ENCODE measurements at regions not wholly inside any gene's neighbourhood (a gene's known extent, or its start where the extent isn't known, plus 50 kb on each side); places are given as distances from the start of the nearest gene placed in this dataset.
"Not testable (repeated sequence)": the region's sequence is repeated elsewhere in the genome, so short reads cannot be mapped to it uniquely, and the experiment has no call there.

DNA sequence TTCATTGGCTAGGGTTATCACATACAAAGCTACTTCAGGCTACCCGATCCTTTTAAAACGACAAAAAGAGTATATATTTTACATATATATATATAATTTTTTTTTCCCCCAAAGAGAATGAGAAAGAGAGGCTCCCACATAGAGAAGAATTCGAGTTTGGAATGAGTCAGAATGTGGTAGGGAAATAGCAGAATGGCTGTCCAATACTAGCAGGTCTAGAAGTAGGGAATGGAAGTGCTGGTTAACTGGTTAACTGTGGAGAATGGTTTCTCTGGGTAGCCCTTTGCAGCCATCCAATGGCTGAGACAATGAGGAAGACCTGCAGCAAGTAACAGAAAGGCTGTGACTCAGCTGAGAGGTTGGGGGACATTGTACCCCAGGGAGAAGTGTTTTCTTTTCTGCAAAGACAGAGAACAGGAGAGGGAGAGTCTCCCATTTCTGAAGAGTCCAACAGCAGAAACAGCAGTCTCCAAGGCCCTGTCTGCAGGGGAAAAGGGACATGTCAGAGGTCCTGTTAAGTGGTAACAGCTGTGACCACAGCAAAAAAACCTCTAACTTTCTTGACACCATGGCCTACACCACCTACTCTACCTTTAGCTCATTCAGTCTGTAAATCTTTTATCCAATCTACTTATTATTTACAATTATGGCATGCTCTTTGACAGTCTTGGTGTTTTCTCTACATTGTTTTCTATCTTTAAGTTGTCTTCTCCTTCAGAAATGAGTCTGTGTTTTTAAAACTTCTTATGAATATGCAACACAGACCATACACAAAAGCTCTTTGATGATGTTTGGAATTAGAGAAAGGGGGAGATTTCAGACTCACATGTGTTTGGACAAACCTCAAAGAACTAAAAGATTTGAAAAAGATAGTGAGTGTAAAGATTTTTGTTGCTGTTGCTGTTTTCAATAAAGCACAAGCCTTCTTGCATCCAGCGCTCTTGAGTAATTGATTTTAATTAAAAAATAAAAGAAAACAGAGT, 116.1 kb upstream of the SLC7A14 start:
- DNase-seq = no peak

DNA sequence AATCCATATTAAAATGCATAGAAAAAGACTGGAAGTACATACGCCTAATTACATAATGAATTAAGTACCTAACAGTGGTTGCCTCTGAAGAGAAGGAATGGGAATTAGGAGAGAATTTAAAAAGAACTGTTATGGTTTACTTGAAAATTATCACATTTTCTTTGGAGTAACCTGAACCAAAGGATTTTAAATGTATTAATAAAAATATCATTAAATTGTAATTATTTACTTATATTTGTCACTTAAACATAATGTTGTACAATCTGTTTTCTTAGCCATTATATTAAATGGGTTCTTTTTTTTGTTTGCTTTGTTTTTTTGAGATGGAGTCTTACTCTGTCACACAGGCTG, 114.2 kb upstream of the SLC7A14 start:
- no peak for DNase-seq

DNA sequence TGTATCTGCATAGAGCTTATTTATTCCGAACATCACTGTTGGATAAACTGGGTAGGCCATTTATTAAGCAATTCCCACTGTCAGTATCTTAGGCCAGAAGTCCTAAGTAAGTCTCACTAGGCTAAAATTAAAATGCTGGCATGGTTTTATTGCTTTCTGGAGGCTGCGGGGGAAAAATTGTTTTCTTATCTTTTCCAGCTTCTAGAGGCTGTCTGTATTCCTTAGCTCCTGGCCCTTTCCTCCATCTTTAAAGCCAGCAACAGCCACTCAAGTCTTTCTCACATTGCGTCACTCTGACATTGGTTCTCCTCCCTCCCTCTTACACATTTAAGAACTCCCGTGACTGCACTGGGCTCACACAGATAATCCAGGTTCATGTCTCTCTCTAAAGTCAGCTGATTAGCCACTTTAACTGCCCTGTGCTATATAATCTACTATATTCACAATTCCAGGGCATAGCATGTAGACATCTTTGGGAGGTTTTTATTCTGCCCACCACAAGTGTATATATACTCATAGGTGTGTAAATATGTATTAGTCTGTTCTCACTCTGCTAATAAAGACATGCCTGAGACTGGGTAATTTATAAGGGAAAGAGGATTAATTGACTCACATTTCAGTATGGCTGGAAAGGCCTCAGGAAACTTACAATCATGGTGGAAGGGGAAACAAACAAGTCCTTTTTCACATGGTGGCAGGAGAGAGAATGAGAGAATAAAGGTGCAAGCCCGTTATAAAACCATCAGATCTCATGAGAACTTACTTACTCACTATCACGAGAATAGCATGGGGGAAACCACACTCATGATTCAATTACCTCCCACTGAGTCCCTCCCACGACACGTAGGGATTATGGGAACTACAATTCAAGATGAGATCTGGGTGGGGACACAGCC, 113.5 kb upstream of the SLC7A14 start:
- no peak for DNase-seq

DNA sequence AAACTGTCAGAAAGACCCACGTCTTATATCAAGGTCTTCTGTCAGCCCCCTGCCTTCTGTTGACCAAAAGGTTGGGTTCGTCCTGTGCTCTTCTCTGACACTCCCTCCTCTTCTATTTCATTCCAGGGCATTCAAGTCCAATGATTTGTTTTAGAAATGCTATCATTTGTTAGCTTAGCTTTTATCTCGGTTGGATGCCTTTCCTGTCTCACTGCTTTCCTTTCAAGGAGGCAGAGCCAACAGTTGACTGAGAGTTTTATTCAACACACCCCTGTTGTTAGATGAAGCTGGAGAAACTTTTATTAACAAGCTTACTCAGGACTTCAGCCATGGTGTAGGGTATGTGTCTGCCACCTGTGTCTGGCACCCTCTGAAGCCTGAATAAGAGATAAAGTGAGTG, 112.0 kb upstream of the SLC7A14 start:
- no peak for DNase-seq

DNA sequence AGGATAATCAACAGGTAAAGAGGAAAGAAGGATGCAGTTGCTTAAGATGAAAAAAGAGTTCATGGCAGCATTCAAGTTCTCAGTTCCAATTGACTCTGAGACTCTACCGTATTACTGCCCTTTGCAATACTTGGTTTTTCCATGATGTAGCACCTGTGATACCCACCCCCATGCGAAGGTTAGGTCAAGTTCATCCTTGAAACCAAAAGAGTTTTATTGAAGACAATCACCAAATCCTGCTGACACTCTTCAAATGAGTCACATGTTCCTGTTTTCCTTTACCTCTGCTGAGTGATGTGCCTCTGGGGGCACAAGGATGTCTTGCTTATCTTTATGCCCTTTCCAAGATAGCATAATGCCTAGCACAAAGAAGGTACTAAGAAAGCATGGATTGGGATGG, 111.3 kb upstream of the SLC7A14 start:
- no peak for DNase-seq

DNA sequence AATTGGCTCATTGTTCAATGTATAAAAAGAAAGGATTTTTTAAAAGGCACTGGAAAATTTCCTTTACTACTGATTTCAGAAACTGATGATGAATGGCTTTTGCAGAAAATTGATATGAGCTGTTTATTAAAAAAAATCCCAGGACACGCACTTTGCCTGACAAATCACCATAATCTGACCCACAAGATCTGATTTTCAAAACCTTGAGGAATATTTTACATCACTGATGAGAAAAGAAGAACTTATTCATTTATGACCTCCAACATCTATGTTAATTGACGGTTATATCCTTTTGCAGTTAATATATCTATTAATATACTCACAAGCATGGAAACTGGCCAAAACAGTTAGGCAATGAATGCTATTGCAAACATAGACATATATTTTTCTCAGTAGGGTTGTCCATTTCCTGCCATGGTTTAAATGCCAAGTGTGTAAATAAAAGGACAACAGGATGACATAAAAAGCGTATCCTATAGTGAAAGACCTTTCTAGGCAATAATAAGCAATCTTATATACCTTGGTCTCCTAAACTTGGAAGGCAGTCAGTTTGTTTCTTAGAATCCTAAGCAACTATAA, 109.7 kb upstream of the SLC7A14 start:
- no peak for DNase-seq

DNA sequence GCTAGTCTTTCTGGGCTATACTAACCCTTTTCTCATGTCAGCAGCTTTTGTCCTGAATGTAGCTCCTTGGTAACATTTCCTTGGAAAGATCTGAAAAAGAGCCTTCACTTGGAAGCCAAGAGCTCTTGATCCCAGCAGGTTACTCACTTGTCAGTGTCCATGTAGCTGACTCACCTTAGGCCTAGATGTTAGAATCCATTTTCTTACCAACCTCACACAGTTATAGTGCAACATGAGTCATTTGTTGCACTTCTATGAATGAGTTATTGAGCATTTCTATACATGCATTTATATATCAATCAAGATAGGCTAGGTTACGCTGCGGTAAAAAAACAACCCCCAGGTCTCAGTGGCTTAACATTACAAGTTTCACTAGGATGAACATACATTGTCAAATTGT, 106.8 kb upstream of the SLC7A14 start:
- DNase-seq = no peak

DNA sequence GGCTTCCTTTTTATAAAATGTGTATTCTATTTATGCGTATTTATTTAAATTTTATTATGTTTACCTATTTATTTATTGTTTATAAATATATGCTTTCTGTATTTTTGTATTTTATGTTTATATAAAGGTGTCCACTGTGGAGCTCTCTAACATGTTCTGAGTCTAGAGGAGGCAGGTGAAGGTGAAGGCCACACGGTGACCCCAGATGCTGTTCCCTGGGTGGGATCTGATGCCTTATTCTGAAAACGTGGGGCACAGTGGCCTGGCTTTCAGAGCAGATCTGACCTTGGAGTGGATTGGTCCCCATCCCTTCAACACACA, 104.7 kb upstream of the SLC7A14 start:
- DNase-seq = no peak

DNA sequence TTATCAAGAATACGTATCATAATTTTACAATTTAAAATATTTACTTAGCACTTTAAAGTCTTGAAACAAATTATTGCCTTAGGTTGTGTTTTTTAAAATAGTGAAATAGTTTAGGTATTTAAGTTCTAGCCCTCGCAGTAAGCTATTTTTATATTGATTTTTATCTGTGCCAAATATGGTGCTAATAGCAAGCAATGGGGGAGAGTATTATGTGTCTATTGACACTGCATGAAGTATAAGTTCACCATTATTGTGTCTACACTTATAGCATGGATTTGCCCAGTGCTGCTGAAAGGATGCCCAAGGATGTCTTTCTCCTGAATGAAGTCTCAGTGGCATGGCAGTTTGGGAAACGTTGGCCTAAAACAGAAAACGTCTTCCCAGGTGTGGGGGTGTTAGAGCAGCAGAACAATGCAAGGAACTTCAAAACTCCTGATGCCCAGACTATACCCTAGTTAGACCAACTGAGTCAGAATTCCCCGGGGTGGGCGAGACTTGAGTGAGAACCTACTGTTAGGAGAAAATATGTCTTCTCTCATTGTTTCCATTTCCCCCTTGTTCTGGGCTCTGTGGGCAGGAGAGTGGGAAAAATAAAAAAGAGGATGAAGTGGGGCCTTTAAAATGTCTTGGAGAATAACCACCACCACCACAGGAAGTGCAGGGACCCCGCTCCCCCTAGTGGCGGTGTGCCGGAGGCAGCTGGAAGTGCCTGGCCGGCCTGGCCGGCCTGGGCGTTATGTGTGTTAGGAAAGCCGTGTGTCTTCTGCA, 104.2 kb upstream of the SLC7A14 start:
- peak; percentile 2 to 14 for DNase-seq

DNA sequence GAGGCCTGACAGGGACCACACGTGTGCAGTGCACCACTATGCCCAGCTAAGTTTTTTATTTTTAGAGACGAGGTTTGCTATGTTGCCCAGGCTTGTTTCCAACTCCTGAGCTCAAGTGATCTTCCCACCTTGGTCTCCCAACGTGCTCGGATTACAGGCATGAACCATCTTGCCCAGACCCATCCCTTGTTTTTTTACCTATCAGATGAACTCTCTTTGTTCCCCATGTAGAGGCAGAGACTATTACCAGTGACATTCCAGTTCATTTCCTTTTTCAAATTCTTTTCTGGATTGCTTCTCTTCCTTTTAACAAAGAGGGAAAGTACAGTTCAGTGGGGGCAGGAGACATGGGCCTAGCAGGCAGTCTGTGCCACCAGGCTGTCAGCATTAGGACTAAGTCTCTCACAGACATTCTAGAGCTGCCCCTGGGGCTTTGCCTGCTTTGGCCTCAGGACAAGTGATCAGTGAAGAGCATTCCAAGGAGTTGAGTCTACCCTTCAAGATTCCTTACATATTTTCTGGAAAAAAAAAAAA, 103.5 kb upstream of the SLC7A14 start:
- no peak for DNase-seq

DNA sequence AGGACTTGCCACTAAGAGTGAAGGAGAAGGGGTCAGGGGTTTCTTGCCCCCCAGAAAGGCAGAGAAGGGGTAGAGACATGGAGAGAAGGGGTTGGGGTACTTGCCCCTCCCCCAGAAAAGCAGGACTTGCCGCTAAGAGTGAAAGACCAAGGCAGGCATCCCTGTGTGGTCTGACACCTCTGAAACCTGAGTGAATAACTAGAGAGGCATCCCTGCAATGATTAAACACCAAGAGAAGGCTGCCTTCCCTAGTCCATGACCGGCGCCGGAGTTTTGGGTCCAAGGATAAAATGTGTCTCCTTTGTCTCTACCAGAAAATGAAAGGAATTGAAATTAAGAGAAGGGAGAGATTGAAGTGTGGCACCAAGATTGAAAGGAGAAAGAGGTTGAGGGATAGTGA, 102.3 kb upstream of the SLC7A14 start:
- DNase-seq = not testable (repeated sequence)

DNA sequence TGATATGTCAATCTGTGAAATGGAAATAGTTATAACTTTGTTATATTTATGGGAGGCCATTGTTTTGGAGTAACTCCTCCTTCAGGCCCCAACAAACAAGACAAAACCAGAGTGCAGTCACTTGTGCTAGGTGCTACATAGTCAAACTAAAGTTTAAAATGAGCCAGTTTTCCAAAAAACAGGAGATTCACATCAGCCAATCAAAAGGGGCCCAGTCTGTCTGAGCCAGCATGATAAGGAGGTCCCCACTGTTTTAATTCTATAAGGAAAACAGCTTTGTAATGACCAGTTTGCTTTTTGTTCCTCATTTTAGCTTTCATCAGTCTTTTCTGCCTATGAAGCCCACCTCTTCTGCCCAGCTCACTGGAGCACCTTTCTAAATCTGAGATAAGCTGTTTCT, 94.7 kb upstream of the SLC7A14 start:
- no peak for DNase-seq

DNA sequence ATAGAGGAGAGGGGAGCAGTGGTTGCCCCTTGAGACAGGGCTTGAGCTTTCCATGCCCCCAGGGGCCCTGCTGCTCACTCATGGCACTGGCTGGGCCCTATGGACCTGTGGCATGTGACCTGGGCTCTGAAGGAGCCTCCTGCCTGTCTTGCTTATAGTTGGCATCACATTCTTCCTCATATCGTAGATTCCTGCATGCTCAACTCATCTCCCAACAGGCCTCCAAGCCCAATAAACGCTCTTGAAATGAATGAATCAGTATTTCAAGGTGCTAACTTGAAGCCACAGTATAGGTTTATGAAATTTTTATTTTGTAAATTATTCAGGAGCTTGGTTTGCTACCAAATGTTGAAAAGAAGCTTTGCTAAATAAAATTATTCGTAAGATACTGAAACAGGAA, 93.3 kb upstream of the SLC7A14 start:
- DNase-seq = no peak

DNA sequence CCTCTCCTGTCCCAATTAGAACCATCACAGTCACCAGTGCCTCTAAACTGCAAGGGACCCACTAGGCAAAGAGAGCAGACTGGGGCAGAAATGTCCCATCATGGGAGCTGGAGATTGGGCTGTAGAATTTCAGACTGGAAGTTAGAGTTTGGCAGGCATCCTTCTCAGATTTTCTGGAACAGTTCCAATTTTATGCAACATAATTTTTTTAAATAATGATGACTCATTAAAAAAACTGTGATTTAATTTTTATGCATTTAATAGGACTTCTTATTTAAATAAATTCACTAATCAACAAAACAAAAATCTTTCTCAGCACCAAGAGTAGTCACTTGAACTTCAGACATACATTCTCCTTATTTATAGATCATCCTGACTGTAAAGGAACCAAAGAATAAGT, 84.6 kb upstream of the SLC7A14 start:
- no peak for DNase-seq

DNA sequence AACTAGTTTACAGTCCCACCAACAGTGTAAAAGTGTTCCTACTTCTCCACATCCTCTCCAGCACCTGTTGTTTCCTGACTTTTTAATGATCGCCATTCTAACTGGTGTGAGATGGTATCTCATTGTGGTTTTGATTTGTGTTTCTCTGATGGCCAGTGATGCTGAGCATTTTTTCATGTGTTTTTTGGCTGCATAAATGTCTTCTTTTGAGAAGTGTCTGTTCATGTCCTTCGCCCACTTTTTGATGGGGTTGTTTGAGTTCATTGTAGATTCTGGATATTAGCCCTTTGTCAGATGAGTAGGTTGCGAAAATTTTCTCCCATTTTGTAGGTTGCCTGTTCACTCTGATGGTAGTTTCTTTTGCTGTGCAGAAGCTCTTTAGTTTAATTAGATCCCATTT, 77.1 kb upstream of the SLC7A14 start:
- DNase-seq = not testable (repeated sequence)

DNA sequence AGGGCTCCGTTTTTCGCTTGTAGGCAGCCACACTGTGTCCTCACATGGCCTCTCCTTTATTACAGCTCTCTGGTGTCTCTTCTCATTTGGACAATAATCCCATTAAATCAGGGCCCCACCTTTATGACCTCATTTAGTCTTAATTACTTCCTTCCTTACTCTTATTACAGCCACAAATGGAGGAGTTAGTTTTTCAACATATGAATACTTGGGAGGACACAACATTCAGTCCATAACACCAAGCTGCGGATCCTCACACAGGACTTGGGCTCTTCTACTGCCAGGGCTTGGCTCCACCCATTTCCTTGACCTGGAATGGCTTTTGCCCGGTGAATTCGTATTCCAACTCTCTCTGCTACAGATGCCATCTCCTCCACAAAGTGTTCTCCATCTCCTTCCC, 74.3 kb upstream of the SLC7A14 start:
- DNase-seq = no peak

DNA sequence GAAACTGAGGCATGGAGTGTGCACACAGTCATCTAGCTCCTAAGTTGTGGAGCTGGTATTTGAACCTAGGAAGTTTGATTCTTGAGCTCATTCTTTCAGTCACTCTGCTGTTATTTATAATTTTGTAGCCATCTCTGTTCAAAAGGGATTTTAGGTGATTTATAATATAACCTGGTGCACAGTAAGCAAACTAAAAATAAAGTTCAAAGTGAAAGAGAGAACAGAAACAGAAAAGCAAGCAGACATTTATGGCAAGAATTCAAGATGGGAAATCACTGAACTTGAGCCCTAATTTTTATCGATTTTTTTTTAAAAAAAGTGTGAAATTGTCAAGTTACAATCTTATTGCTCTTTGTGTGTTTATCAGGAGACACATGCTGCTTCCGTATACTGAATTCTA, 71.4 kb upstream of the SLC7A14 start:
- DNase-seq = no peak

DNA sequence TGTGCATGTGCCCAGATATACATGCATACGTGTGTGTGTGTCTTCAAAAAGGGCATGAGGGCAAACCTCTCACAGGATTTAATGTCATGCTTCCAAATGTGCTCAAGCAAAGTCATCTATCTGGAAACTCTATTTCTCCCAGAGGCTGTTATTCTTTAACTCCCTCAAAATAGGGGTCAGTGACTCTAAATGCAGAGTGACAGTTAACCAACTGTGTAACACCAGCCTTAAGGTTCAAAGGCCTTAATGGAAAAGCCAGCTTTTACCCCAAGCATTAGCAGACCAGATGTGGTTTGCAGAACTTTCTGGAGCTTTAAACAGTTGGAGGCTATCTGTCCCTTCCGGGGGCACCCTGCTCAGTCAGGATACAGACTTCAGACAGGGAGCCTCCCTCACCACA, 70.4 kb upstream of the SLC7A14 start:
- DNase-seq = no peak

DNA sequence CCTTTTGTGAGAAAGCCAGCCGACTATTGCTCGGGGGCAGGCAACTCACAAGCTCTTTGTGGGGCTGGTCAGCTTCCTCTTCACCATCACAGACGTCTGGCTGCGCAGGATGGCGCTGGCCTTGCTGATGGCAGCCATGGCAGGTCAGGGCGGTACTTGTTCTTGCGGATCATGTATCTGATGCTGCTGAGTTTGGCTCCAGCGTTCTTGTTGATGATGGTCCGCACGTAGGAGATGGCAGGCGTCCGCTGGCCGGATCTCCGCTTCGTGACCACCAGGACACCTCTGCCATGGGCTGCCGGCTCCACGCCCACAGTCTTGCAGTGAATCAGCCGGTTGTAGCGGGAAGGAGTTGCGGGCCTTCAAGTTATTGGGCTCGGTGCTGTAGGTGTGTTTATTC, 67.9 kb upstream of the SLC7A14 start:
- DNase-seq = no peak

DNA sequence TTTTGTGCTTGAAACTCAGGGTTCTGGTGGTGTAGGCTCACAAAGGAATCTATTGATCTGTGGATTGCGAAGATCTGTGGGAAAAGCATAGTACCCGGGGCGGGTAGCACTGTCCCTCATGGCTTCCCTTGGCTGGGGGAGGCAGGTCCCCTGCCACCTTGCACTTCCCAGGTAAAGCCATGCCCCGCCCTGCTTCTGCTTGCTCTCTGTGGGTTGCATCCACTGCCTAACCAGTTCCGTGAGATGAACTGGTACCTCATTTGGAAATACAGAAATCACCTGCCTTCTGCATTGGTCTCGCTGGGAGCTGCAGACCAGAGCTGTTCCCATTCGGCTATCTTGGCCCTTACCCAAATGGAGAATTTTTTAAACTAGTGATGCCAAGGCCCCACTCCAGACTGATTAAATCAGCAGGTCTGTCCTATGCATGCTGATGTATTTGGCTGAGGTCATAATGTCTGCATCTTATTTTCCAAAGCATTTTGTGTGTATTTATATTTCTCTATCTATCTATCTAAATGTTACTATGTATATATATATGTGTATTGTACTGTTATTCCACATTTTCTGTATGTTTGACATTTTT, 65.5 kb upstream of the SLC7A14 start:
- DNase-seq = no peak

DNA sequence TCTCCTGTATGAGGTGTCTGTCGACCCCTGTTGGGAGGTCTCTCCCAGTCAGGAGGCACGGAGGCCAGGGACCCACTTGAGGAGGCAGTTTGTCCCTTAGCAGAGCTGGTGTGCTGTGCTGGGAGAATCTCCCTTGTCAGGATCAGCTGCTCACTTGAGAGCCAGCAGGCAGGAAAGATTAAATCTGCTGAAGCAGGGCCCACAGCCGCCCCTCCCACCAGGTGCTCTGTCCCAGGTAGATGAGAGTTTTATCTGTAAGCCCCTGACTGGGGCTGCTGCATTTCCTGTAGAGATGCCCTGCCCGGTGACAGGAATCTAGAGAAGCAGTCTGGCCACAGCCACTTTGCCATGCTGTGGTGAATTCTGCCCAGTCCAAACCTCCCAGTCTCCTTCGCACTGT, 64.7 kb upstream of the SLC7A14 start:
- not testable (repeated sequence) for DNase-seq

DNA sequence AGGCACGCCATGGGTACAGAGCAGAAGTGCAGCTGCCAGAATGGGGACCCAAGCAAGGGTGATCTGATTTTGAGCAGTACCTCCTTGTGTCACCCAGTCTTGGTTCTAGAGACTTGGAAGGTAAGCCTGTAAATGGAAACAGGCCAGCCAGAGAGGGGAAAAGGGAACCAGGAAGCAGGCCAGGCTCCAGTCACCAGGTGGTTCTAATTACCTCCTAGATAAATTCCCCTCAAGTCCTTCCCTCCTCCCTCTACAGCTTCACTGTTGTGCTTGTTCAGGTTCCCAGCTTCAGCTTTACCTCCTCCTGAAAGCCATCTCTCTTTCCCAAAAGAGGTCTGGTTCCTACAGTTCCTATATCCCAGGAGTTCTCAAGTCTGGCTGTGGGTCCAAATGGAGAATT, 58.8 kb upstream of the SLC7A14 start:
- DNase-seq = no peak
